DOHH2 (cell line): ENCODE measurements at regions not wholly inside any gene's neighbourhood (a gene's known extent, or its start where the extent isn't known, plus 50 kb on each side); places are given as distances from the start of the nearest gene placed in this dataset.

ENCODE experiments used
- CTCF ChIP-seq: fragments of 200-600 bp; sonication (generic); IDR thresholded peaks from one replicate; pipeline ENCODE4 v1.5.1; 2014; ENCODE audit warnings: antibody characterized with exemption, mild to moderate bottlenecking, low read depth, low read length; ENCODE audit not compliant: poor library complexity, severe bottlenecking
- EZH2phosphoT487 ChIP-seq: fragments of 200-600 bp; sonication (generic); IDR thresholded peaks from 2 replicates; pipeline ENCODE4 v1.6.1; 2017; ENCODE audit warnings: borderline replicate concordance, mild to moderate bottlenecking, antibody characterized with exemption, low read length, moderate library complexity, mixed read lengths

GRCh38 chr5:144011388-144011787 is 159.1 kb downstream of the YIPF5 start:
- TF ChIP-seq CTCF (no peak), EZH2phosphoT487 (no peak)
